GM18498 (cell line): ENCODE measurements at regions not wholly inside any gene's neighbourhood (a gene's known extent, or its start where the extent isn't known, plus 50 kb on each side); places are given as distances from the start of the nearest gene placed in this dataset.

Experiments
- ATAC-seq: cut with Tn5 transposase; IDR thresholded peaks from one replicate; pipeline ENCODE4 v1.9.1; 2021; ENCODE audit warnings: mild to moderate bottlenecking, moderate library complexity; ENCODE audit not compliant: unreplicated experiment

GRCh38 chr18:10032331-10033015, 118.7 kb downstream of the VAPA start:
- no peak for ATAC-seq

- no peak for ATAC-seq
These were observed 119.2 kb downstream of the VAPA start for GRCh38 chr18:10033016-10033399.

- no peak for ATAC-seq
These were observed 121.6 kb downstream of the VAPA start for GRCh38 chr18:10035281-10035991.

- no peak for ATAC-seq
These were observed 122.7 kb downstream of the VAPA start for GRCh38 chr18:10036479-10036878.

GRCh38 chr18:10037181-10037580, 123.4 kb downstream of the VAPA start:
- no peak for ATAC-seq

- no peak for ATAC-seq
These were observed 124.5 kb downstream of the VAPA start for GRCh38 chr18:10038268-10038667.

- no peak for ATAC-seq
These were observed 126.6 kb downstream of the VAPA start for GRCh38 chr18:10040287-10041011.

GRCh38 chr18:10041180-10041579, 127.4 kb downstream of the VAPA start:
- ATAC-seq, result no peak

- ATAC-seq, result no peak
These were observed 128.7 kb downstream of the VAPA start for GRCh38 chr18:10042492-10042891.

- ATAC-seq, result no peak
These were observed 130.2 kb downstream of the VAPA start for GRCh38 chr18:10044054-10044453.

- no peak for ATAC-seq
These were observed 131.6 kb downstream of the VAPA start for GRCh38 chr18:10045296-10045891.

GRCh38 chr18:10046178-10046807, 132.5 kb downstream of the VAPA start:
- ATAC-seq, result no peak

- ATAC-seq, result no peak
These were observed 133.4 kb downstream of the VAPA start for GRCh38 chr18:10047237-10047636.

- ATAC-seq, result no peak
These were observed 135.9 kb downstream of the VAPA start for GRCh38 chr18:10049747-10050146.

GRCh38 chr18:10050956-10051355, 137.1 kb downstream of the VAPA start:
- ATAC-seq, result no peak

GRCh38 chr18:10051877-10052631, 138.2 kb downstream of the VAPA start:
- ATAC-seq, result no peak

GRCh38 chr18:10052871-10053270, 139.1 kb downstream of the VAPA start:
- no peak for ATAC-seq

- no peak for ATAC-seq
These were observed 140.0 kb downstream of the VAPA start for GRCh38 chr18:10053861-10054260.

- no peak for ATAC-seq
These were observed 140.6 kb downstream of the VAPA start for GRCh38 chr18:10054366-10054765.

- no peak for ATAC-seq
These were observed 141.4 kb downstream of the VAPA start for GRCh38 chr18:10055125-10055750.
